Right forelimb (tissue), 1 donor: ENCODE measurements at regions not wholly inside any gene's neighbourhood (a gene's known extent, or its start where the extent isn't known, plus 50 kb on each side); places are given as distances from the start of the nearest gene placed in this dataset.
"Not testable (repeated sequence)": the region's sequence is repeated elsewhere in the genome, so short reads cannot be mapped to it uniquely, and the experiment has no call there.

ENCODE experiments used
- DNase-seq: peaks from one replicate; pipeline ENCODE4 v3.0.0-alpha.2; 2018

GRCh38 chr2:220371211-220371610, 743.8 kb downstream of the SLC4A3 start:
- no peak for DNase-seq

- DNase-seq, result no peak
Observed at GRCh38 chr2:220373878-220374277, 746.4 kb downstream of the SLC4A3 start.

GRCh38 chr2:220374282-220374681, 746.9 kb downstream of the SLC4A3 start:
- DNase-seq, result no peak

- no peak for DNase-seq
Observed at GRCh38 chr2:220377482-220378155, 750.2 kb downstream of the SLC4A3 start.

- DNase-seq, result not testable (repeated sequence)
Observed at GRCh38 chr2:220387758-220388157, 760.3 kb downstream of the SLC4A3 start.

GRCh38 chr2:220393711-220394110, 766.3 kb downstream of the SLC4A3 start:
- no peak for DNase-seq

- DNase-seq, result no peak
Observed at GRCh38 chr2:220394433-220394832, 767.0 kb downstream of the SLC4A3 start.

- DNase-seq, result no peak
Observed at GRCh38 chr2:220396287-220396686, 768.9 kb downstream of the SLC4A3 start.

GRCh38 chr2:220410296-220410695, 782.9 kb downstream of the SLC4A3 start:
- DNase-seq, result no peak

GRCh38 chr2:220417503-220417902, 790.1 kb downstream of the SLC4A3 start:
- DNase-seq, result no peak

- no peak for DNase-seq
Observed at GRCh38 chr2:220419647-220420046, 792.2 kb downstream of the SLC4A3 start.

- no peak for DNase-seq
Observed at GRCh38 chr2:220420820-220421219, 793.4 kb downstream of the SLC4A3 start.

GRCh38 chr2:220422676-220423075, 795.2 kb downstream of the SLC4A3 start:
- no peak for DNase-seq

GRCh38 chr2:220424561-220424960, 797.1 kb downstream of the SLC4A3 start:
- DNase-seq, result no peak

- no peak for DNase-seq
Observed at GRCh38 chr2:220432645-220433044, 805.2 kb downstream of the SLC4A3 start.

GRCh38 chr2:220433131-220433530, 805.7 kb downstream of the SLC4A3 start:
- no peak for DNase-seq

- no peak for DNase-seq
Observed at GRCh38 chr2:220434385-220434784, 807.0 kb downstream of the SLC4A3 start.

- no peak for DNase-seq
Observed at GRCh38 chr2:220437938-220438337, 810.5 kb downstream of the SLC4A3 start.

GRCh38 chr2:220440731-220441130, 813.3 kb downstream of the SLC4A3 start:
- DNase-seq, result no peak

- no peak for DNase-seq
Observed at GRCh38 chr2:220441404-220441803, 814.0 kb downstream of the SLC4A3 start.

- DNase-seq, result no peak
Observed at GRCh38 chr2:220442012-220442411, 814.6 kb downstream of the SLC4A3 start.

- no peak for DNase-seq
Observed at GRCh38 chr2:220445429-220446105, 818.1 kb downstream of the SLC4A3 start.

GRCh38 chr2:220446106-220446712, 818.8 kb downstream of the SLC4A3 start:
- DNase-seq, result no peak

GRCh38 chr2:220450846-220451245, 823.4 kb downstream of the SLC4A3 start:
- DNase-seq, result no peak
